HG02588 (cell line): ENCODE measurements at regions not wholly inside any gene's neighbourhood (a gene's known extent, or its start where the extent isn't known, plus 50 kb on each side); places are given as distances from the start of the nearest gene placed in this dataset.
"Not testable (repeated sequence)": the region's sequence is repeated elsewhere in the genome, so short reads cannot be mapped to it uniquely, and the experiment has no call there.

Experiments
- ATAC-seq: cut with Tn5 transposase; IDR thresholded peaks from one replicate; pipeline ENCODE4 v1.9.1; 2021; ENCODE audit warnings: mild to moderate bottlenecking, moderate library complexity; ENCODE audit not compliant: unreplicated experiment

DNA sequence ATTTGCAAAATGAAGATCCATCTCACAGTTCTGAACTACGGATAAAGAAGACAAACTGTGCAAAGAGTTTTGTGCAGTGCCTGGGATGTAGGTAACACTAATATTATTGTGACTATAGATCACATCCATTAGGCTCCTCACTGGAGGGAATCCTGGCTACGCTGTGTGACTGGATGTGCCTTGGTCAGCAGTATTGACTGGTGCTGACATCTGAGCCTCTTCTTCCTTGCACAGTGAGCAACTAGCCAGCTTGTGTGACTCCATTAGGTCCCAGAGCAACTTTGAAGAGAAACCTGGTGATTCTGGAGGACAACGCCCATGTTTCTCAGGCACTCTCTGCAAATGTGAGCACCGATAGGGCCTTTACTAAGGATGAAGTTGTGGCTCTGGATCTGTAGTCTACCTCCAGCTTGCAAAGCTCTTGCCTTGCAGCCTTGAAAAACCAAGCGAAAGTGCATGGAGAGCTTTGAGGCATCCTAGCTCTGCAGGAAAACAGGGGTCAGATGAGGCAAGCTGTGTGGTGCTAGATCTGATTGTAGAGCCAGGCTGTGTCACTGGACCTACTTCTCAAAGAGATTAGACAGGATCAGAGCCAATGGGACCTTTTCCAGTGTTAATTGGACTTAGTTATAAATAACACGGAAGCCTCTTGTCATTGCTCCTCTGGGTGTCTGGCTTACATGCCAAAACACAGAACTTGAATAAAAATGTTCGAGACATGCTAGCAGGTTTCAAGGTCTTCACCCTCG, 303.6 kb upstream of the LYZL1 start:
- ATAC-seq: no peak

DNA sequence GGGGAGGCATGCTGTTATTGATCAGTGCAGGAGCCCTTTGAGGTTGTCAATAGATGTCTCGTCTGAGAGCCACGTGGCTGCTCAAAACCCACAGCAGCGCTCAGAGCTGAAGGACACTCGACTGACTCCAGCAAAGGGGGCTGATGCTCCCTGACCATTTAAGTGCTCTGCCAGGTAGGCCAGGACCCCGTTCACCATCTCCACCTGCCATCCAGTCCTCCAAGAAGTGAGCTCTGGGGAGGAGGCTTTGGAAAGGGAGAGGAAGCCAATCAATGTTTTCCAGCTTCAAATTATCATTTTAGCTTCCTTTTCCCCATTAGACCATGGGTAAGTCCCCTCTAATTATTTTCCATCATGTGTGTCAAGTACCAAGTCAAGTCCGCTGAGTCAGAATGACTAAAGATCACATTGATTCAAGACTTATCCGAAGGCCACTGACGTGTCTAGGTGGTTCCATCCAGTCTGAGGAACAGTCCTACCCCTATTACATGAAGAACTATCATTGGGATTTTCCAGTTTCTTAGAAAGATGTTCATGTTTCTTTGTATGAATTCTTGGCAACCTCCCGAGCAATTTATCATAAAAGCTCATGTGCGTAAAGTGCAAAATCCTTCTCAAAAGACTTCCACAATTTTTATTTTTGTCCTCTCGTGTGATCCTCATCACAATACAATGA, 302.6 kb upstream of the LYZL1 start:
- ATAC-seq: no peak

DNA sequence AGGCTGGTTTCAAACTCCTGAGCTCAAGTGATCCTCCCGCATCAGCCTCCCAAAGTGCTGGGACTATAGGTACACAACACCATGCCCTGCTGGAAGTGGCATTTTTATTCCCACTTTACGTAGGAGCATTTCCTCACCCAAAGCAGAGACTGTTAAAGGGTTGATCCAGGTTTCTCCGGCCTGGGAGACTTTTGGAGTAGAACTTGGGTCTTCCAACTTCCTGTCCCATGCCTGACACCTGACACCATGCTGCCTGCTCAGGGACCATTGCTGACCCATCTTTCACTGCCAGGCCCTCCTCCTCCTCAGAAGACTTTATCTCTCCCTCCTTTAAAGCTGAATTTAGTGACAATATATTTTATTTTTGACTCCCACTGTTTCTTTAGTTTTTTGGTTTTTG, 302.0 kb upstream of the LYZL1 start:
- no peak for ATAC-seq

DNA sequence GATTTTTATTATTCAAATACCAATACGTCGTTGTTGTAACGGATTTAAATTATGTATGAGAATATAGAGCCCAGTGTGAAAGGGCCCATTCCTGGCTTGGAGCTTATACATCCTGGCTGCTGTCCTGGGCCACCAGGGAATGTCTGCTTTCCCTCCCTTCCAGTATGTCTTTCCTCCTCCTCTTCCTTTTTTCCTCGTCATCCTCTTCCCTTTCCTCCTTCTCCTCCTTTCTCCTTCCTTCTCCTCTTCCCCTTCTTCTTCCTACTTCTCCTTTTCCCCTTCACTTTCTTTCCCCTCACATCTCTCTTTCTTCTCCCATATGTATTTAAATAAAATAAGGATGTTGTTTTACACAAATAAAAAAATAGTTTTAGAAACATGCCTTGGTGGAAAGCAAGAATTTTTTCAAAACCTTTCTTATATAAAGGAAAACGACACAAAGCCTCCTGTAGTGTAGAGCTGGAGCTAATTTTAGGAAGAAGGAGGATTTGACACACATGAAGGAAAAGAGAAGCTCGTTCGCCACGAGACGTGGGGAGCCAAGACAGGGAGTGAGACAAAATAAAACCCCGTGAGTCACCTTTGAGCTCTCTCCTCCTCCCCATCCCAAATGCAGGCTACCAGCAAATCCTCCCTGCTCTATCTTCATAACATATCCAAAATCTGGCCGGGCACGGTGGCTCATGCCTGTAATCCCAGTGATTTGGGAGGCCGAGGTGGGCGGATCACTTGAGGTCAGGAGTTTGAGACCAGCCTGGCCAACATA, 301.1 kb upstream of the LYZL1 start:
- no peak for ATAC-seq

DNA sequence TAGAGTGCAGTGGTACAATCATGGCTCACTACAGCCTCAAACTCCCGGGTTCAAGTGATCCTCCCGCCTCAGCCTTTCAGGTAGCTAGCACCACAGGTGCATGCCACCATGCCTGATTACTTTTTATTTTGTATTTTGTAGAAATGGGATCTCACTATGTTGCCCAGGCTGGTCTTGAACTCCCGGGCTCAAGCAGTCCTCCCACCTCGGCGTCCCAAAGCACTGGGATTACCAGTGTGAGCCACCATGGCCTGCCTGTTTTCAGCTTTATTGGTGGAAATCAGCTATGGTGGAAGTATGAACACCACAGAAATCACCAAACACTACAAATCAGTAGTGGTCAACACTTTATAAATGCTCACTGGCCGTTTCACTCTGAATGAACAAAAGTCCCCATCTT, 299.9 kb upstream of the LYZL1 start:
- no peak for ATAC-seq

DNA sequence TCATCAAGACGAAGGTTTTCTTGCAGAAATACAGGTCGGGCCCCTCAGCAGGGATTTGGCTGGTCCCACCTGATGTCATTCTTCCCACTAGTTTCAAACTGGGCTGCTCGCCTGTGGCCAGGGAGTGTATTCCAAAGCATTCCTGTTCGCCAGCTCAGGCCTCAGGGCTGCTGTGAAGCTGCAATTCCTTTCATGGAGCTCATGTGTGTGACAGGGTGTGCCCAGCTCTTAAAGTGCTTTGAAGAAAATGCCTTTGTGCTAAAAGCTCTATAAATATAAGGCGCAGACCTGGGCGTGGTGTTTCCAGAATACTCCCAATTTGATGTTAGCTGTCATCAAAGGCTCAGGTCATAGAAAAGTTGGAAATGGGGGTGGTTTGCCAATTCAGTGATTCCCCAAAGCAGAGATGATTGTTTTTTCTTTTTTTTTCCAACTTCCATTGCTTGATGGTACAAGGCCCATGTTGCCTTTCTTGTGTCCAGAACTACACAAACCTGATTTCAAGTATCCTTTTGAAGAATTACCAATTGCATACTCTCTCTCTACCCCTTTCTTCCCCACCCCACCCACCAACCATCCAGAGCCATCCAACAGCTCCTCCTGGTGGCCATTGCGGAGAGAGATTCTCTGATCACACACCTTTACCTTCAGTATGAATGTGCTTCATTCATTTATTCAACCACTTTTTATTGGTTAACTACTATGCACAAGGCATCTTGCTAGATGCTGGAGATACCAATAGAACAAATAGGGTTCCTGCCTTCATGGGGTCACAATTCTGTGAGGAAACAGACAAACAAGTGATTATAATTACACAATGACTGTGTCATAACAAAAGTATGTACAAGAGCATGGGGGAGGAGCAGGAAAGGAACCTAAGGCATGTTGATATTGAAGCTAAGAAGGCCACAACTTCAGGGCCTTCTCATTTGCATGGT, 297.3 kb upstream of the LYZL1 start:
- ATAC-seq: no peak

DNA sequence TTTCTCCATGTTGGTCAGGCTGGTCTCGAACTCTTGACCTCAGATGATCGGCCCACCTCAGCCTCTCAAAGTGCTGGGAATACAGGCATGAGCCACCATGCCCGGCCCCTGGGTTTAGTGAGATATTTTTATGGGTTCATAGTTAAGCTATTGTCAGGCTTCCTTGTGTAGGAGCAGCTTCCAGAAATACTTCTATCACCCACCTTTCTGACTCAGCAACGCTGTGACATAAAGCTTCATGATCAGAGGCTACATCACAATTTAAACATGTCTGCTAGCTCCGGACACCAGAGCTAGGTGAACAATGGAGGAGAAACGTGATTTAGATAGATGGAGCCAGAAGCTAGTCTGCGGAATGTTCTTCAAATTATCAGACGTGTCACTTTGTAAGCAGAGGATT, 295.8 kb upstream of the LYZL1 start:
- no peak for ATAC-seq

DNA sequence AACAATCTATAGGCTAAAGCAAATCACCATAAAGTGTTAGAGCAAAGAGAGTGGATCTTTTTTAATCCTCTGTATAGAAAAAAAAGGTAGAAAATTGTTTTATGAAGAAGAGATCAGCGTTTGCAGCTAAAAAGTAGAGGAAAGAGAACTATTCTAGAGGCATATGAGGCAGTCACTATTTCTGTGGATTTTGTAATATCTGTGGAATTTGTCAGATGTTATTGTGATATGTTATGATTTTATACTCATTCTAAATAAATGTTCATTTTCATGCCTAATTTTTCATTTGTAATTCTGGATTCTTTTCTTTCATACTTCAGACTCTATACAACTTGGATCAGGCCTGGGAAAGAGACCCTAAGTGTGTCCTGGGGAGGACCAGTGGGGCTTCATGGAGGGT, 295.0 kb upstream of the LYZL1 start:
- ATAC-seq: no peak

DNA sequence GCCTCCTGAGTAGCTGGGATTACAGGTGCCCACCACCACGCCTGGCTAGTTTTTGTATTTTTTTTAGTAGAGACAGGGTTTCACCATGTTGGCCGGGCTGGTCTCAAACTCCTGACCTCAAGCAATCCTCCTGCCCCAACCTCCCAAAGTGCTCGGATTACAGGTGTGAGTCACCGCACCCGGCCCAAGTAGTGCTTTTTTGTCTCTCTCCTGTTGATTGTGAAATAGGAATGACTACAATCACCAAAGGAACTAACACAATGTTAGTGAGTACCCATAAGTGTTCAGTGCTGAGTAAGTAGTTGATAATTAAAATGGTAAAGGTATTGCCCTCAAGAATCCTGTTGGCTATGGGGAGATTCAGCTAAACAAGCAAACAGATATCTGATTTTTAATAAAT, 294.1 kb upstream of the LYZL1 start:
- not testable (repeated sequence) for ATAC-seq

DNA sequence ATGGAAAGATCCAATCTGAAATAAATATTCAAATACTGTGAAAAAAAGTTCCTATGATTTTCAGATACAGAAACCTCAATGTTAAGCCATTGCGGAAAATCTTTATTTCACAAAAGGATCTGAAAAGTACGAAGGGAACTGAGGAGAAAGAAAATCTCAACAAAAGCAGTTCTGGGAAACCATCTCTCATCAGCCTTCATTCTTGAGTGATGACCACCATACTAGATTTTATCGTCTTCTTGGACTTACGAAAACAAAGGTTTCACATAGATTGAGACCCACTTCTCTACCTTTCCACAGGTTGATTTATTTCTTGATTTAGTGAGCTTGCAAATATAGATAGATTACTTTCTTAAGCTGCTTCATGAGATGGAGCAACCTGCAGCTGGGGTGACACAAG, 293.4 kb upstream of the LYZL1 start:
- no peak for ATAC-seq

DNA sequence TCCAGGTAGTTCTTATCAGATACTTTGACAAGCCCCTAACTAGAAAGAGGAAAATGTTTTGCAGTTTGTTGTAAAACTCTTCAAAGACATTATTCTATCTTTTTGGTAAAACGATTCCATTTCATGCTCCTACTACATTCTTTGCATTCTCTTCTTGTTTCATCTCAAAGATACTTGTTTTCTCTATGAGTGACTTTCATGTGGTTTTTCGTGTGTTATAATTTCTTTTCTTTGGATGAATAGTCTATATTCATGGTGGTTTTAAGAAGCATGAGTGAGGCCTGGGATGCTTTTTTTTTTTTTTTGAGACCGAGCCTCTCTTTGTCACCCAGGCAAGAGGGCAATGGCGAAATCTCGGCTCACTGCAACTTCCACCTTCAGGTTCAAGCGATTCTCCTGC, 292.5 kb upstream of the LYZL1 start:
- ATAC-seq: no peak

DNA sequence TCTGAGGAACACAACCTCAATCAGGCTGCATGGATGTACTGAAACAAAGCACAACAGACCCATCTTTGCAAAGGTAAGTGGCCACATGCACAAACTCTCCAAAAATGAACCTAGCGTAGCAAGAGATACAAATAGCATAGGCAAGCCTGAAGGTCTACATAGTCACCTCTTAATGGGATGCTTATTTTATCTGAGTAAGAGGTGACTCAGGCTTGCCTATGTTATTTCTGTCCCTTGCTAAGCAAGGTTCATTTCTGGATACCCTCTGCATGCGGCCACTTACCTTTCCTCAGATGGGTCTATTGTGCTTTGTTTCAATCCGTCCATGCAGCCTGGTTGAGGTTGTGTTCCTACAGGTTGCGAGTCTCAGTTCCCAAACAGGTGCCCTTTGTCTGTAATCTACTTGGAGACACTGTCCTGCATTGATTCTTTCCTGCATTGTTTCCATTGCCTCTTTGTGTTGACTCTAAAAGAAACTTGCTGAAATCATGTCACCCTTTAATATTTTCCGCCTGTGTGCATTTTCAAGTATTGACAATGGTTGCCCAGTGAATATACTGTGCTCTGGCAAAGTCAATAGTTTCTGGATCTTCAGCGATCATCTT, 291.8 kb upstream of the LYZL1 start:
- no peak for ATAC-seq

DNA sequence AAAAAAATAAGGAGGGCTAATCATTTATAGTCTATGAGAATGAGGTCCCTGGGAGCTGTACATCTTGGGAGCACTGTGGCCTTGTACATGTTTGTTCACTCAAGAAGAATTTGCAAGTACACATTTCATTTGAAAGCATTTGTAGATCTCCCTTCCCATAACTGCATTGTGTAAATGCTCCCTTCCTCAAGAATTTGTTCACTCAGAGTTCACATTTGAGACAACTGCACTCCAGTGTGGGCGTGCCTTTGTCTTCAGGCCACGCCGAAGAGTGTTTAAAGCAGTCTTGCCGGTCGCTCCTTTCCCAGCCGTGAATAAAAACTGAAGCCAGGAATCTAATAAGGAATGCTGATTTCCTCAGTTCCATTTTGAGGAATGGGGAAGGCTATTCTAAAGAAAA, 291.1 kb upstream of the LYZL1 start:
- ATAC-seq: no peak

DNA sequence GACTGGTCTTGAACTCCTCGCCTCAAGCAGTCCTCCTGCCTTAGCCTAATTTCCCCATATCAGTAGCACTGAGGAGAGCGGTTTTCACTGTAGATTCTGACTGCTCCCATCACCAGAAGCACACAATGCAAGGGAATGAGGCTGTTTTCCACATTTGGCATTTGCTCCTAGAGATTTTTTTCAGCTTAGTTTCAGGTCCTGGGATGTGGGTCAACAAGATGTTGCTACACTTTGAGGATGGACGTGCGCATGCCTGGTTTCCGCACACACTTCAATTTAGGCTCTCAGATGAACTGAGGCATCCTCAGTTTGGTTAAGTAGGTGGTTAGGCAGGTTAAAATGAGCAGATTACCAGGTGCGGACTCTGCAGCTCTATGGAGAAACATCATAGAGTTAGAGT, 287.1 kb upstream of the LYZL1 start:
- ATAC-seq: no peak

DNA sequence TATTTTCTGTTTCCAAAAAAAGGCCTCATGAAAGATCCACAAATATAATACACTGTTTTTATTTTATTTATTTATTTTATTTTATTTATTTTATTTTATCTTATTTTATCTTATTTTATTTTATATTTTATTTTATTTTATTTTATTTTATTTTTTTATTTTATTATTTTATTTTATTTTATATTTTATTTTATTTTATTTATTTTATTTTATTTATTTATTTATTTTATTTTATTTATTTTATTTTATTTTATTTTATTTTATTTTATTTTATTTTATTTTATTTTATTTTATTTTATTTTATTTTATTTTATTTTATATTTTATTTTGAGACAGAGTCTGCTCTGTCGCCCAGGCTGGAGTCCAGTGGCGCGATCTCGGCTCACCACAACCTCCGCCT, 285.9 kb upstream of the LYZL1 start:
- ATAC-seq: not testable (repeated sequence)

DNA sequence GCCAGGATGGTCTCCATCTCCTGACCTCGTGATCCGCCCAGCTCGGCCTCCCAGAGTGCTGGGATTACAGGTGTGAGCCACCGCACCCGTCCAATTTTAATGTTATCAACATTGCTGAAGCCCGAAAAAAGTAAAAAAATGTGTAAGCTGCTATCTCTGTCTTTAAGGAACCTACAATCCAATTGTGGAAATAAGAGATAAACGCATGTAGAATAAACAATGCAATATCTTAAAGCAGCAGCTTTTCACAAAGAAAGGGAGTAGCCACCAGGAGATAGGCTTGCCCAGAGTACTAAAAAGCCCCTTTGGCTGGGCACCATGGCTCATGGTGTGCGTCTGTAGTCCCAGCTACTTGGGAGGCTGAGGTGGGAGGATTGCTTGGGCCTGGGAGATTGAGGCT, 282.9 kb upstream of the LYZL1 start:
- ATAC-seq: no peak

DNA sequence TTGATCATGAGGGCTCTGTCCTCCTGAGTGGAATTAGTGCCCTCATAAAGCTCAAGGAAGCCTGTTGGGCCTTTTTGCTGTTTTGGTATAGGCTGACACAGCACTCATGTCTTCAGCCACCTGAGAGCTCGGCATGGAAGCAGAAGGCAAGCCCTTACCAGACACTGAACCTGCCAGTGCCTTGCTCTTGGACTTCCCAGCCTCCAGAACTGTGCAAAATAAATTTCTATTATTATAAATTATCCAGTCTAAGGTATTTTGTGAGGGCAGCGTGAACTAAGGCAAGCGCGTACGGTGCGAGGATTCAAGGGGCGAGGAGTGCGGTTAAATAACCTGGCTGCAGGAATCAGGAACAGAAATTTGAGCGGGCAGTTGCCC, 281.5 kb upstream of the LYZL1 start:
- no peak for ATAC-seq

DNA sequence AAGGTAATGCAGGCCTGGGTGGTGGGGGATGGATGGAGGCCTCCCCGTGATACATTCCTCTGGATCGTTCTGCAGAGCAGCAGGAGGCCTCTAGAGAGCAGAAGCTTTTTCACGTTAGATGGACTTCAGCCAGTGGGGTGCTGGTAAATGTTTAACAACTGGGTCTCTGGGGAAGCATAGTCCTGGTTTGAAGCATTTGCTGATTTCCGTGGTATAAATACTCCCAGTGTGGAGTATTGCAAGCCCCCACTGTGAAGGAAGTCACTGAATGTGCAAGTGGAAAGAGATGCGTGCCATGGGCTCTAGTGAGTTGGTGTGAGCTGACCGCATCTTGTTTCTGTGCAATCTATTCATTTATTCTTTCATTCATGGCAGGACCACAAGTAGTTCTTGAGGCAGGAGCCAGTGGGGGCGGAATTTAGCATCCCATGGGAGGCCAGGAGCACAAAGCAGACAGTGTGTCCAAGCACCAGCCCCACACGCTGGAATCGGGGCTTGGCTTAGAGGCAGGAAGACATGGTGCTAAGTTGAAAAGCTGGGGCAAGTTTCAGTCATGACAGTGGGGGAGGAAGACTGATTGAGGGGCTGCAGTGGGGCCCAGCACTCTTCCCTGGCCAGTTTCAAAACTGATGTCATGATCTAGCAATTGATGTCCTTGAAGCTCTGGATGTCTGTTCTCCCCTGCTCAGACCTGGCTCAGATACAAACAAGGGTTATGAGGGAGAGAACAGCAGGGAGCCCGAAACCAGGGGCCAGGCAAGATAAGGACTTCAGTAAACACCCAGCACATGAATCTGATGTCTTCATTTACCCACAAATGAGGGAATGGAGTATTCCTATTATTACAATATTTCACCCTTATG, 280.9 kb upstream of the LYZL1 start:
- no peak for ATAC-seq

DNA sequence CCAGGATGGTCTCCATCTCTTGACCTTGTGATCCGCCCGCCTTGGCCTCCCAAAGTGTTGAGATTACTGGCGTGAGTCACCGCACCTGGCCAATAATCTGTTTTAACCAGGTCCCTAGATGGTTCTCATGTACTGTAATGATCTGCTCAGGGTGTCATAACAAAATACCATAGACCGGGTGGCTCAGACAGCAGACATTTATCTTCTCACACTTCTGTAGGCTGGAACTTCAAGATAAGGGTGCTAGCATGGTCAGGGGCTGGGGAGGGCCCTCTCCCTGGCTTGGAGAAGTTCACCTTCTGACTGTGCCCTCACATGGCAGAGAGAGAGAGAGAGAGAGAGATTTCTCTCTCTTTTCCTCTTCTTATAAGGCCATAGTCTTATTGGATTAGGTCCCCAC, 279.4 kb upstream of the LYZL1 start:
- no peak for ATAC-seq

DNA sequence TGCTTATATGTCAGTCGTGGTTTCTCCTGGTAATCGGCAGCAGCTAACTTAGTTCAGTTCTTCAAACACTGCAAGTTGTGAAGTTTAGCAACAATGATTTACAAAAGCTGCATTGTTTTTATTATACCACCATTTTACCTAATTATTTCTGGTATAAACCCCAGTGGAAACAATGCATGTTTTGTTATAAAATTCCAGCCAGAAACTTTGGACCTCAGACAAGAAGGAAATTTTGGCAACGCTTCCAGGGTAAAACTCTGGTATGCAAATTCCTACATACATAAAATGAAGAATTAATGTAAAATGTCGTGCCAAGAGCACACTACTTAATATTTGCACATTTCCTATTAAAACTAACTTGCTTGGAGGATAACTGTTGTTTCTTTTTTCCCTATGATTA, 277.4 kb upstream of the LYZL1 start:
- ATAC-seq: no peak
